Keratinocyte (primary cell): ENCODE measurements at regions not wholly inside any gene's neighbourhood (a gene's known extent, or its start where the extent isn't known, plus 50 kb on each side); places are given as distances from the start of the nearest gene placed in this dataset.

ENCODE experiments used
- DNase-seq: peaks from one replicate; pipeline ENCODE4 v3.0.0-alpha.2; 2011; ENCODE audit warnings: low read depth, missing footprints, low spot score
- FAIRE-seq: peaks from 2 replicates; lab custom pipeline; 2011; peaks lifted over from hg19 to GRCh38; lab: Jason Lieb, UNC
- H2AFZ ChIP-seq: 2 replicates; pipeline ENCODE4 v1.6.0; 2012; ENCODE audit warnings: low read length, control low read depth, inconsistent platforms; ENCODE audit not compliant: control insufficient read depth
- H3K27ac ChIP-seq: 2 replicates; pipeline ENCODE4 v1.5.1; 2011; ENCODE audit warnings: low read length; ENCODE audit not compliant: control insufficient read depth, insufficient read depth
- H3K27me3 ChIP-seq: 3 replicates; pipeline ENCODE4 v1.6.0; 2011; ENCODE audit warnings: low read length; ENCODE audit not compliant: control insufficient read depth, insufficient read depth; ENCODE audit errors: extremely low read depth
- H3K36me3 ChIP-seq, 2 experiments: 2 replicates in 1 of 2; 3 replicates in 1 of 2; pipeline ENCODE4 v1.5.1; 2011; ENCODE audit warnings: low read length in 2 of 2, mild to moderate bottlenecking in 1 of 2; ENCODE audit not compliant: control insufficient read depth in 2 of 2, insufficient read depth in 2 of 2; ENCODE audit errors: extremely low read depth in 1 of 2
- H3K4me1 ChIP-seq: 3 replicates; pipeline ENCODE4 v1.5.1; 2011; ENCODE audit warnings: low read length; ENCODE audit not compliant: control insufficient read depth, insufficient read depth; ENCODE audit errors: extremely low read depth
- H3K4me2 ChIP-seq: 3 replicates; pipeline ENCODE4 v1.6.0; 2011; ENCODE audit warnings: low read depth, low read length; ENCODE audit not compliant: control insufficient read depth, insufficient read depth; ENCODE audit errors: extremely low read depth
- H3K4me3 ChIP-seq, 3 experiments: fragments of 200-600 bp in 1 of 3; sonication (generic) in 1 of 3; 2 replicates in 2 of 3; 3 replicates in 1 of 3; pipeline ENCODE4 v1.5.1; 2011 to 2016; ENCODE audit warnings: low read length in 3 of 3, mild to moderate bottlenecking in 3 of 3, control low read depth in 2 of 3, inconsistent platforms in 1 of 3, low read depth in 1 of 3, mixed read lengths in 1 of 3, mixed run types in 1 of 3, moderate library complexity in 1 of 3; ENCODE audit not compliant: control insufficient read depth in 2 of 3, insufficient read depth in 2 of 3; ENCODE audit errors: extremely low read depth in 1 of 3
- H3K79me2 ChIP-seq: 2 replicates; pipeline ENCODE4 v1.6.0; 2012; ENCODE audit warnings: low read length; ENCODE audit not compliant: control insufficient read depth, insufficient read depth
- H3K9ac ChIP-seq: 3 replicates; pipeline ENCODE4 v1.6.0; 2011; ENCODE audit warnings: low read length; ENCODE audit not compliant: control insufficient read depth, insufficient read depth; ENCODE audit errors: extremely low read depth
- H3K9me1 ChIP-seq: 3 replicates; pipeline ENCODE4 v1.6.0; 2011; ENCODE audit warnings: low read length; ENCODE audit not compliant: control insufficient read depth, insufficient read depth; ENCODE audit errors: extremely low read depth
- H3K9me3 ChIP-seq: 2 replicates; pipeline ENCODE4 v1.5.1; 2012; ENCODE audit warnings: low read depth, low read length; ENCODE audit not compliant: control insufficient read depth
- H4K20me1 ChIP-seq: 3 replicates; pipeline ENCODE4 v1.6.0; 2011; ENCODE audit warnings: low read length; ENCODE audit not compliant: control insufficient read depth, insufficient read depth; ENCODE audit errors: extremely low read depth
- CTCF ChIP-seq, 3 experiments: IDR thresholded peaks in 1 of 3; conservative IDR thresholded peaks in 1 of 3; optimal IDR thresholded peaks in 1 of 3; 2 replicates in 2 of 3; 3 replicates in 1 of 3; pipeline versions ENCODE3 to v1.5.1; 2011; ENCODE audit warnings: low read length in 3 of 3, mild to moderate bottlenecking in 3 of 3, moderate library complexity in 2 of 3, control low read depth in 1 of 3, inconsistent platforms in 1 of 3; ENCODE audit not compliant: insufficient read depth in 2 of 3; ENCODE audit errors: extremely low read depth in 1 of 3
- EZH2 ChIP-seq: IDR thresholded peaks from one replicate; pipeline ENCODE4 v1.6.1; 2012; ENCODE audit warnings: inconsistent platforms, mild to moderate bottlenecking, low read length, moderate library complexity
- dilution Hi-C: fragments of 300-500 bp; cut with MboI; formaldehyde crosslinking; loops from one replicate; pipeline ENCODE4 v1.7.0; 2020; ENCODE audit warnings: low sequenced_read_pairs; ENCODE audit not compliant: extremely low pct_ligation_motif_present

GRCh38 chr22:19596680-19597398, 72.6 kb upstream of the CLDN5 start:
- H3K9me3 ChIP-seq: no peaks in the 10 kb centered on the region
- H3K4me2 ChIP-seq: no peak overlapping the region
- no peak overlapping the region for H2AFZ ChIP-seq
- H3K4me1 ChIP-seq: peaks cover 10% of the 10 kb centered on the region
- no peaks in the 10 kb centered on the region for H3K9me1 ChIP-seq
- no peaks in the 10 kb centered on the region for H4K20me1 ChIP-seq
- dilution Hi-C loops: no loop called here
- H3K79me2 ChIP-seq: no peaks in the 10 kb centered on the region
- no peaks in the 10 kb centered on the region for H3K36me3 ChIP-seq
- no peak overlapping the region for H3K27ac ChIP-seq
- no peaks in the 10 kb centered on the region for H3K27me3 ChIP-seq
- H3K9ac ChIP-seq: no peak overlapping the region
- no peak for FAIRE-seq
- no peak overlapping the region for H3K4me3 ChIP-seq
- no peak for DNase-seq
- TF ChIP-seq CTCF (optimal IDR thresholded peaks at IDR 0.05 in 1 of 3, IDR thresholded peaks at IDR 0.05 in 1 of 3, conservative IDR thresholded peaks at IDR 0.05 in 1 of 3; ENCODE audit: extremely low read depth in 1 of 3, insufficient read depth in 2 of 3, low read length in 3 of 3) (no peak), EZH2 (no peak)

GRCh38 chr22:19597399-19597735, 73.2 kb upstream of the CLDN5 start:
- peaks cover 10% of the 10 kb centered on the region for H3K4me1 ChIP-seq
- H3K4me2 ChIP-seq: no peak overlapping the region
- H4K20me1 ChIP-seq: no peaks in the 10 kb centered on the region
- H3K36me3 ChIP-seq: no peaks in the 10 kb centered on the region
- no peak overlapping the region for H3K9ac ChIP-seq
- no peak overlapping the region for H3K4me3 ChIP-seq
- no peak overlapping the region for H3K27ac ChIP-seq
- H3K9me3 ChIP-seq: no peaks in the 10 kb centered on the region
- TF ChIP-seq CTCF (optimal IDR thresholded peaks at IDR 0.05 in 1 of 3, IDR thresholded peaks at IDR 0.05 in 1 of 3, conservative IDR thresholded peaks at IDR 0.05 in 1 of 3; ENCODE audit: extremely low read depth in 1 of 3, insufficient read depth in 2 of 3, low read length in 3 of 3) (no peak), EZH2 (no peak)
- no peaks in the 10 kb centered on the region for H3K27me3 ChIP-seq
- H2AFZ ChIP-seq: no peak overlapping the region
- no peaks in the 10 kb centered on the region for H3K9me1 ChIP-seq
- dilution Hi-C loops: no loop called here
- H3K79me2 ChIP-seq: no peaks in the 10 kb centered on the region
- FAIRE-seq (no peak), DNase-seq (no peak)
